ENCODE measurements at regions not wholly inside any gene's neighbourhood (a gene's known extent, or its start where the extent isn't known, plus 50 kb on each side); places are given as distances from the start of the nearest gene placed in this dataset.

DNA sequence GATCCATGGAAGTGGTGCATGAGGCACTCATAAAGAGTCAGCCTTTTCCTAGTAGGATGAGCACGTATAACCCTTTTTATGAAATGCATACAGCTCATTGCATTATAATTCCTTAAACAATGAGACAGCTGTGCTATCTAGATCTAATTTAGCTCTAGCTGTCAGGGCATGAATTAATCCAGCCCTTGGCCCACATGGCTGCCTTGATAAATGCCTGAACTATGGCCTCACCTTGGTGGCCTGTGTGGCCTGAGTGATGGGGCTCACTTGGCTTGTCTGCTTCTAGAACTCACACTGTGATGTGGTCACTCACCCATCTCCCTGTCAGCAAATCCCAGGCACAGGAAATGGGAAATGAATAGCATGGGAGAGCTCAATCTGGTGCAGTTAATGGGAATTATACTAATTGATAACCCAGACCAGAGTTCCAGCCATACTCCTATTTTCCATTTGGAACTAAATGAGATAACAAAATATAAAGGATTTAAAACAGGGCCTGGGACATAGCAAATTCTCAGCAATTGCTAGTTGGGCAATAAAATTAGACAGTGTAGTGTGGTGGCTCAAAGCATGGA, 153.6 kb downstream of the HS3ST2 start:
- no peaks in the 10 kb centered on the region for H3K36me3 ChIP-seq (ENCODE audit: insufficient read depth, low read length)
- no peaks in the 10 kb centered on the region for H3K9me3 ChIP-seq (ENCODE audit: control insufficient read depth in 1 of 2, low read length in 2 of 2)
- Mint-ChIP-seq H3K4me1 (no peaks in the 10 kb centered on the region), H3K27me3 (peaks cover 17 to 25% of the 10 kb centered on the region in 2 donors), H3K4me3 (no peak overlapping the region), H3K36me3 (no peaks in the 10 kb centered on the region), H3K9me3 (peaks cover 0 to 3% (median under 1%) of the 10 kb centered on the region in 8 donors), H3K27ac (no peak overlapping the region)
- no peak for DNase-seq
- no peak overlapping the region for H3K27ac ChIP-seq (ENCODE audit: low read depth, low read length)
- ChIA-PET CTCF (ENCODE audit: partially characterized antibody) (no interaction called here), POLR2A (ENCODE audit: partially characterized antibody) (no interaction called here)
- H3K27me3 ChIP-seq (ENCODE audit: insufficient read depth, low read length): no peaks in the 10 kb centered on the region
- no peak overlapping the region for H3K4me3 ChIP-seq (ENCODE audit: low read length in 2 of 2)
- H3K4me1 ChIP-seq (ENCODE audit: insufficient read depth, low read length): no peaks in the 10 kb centered on the region
- intact Hi-C loops (cut with micrococcal nuclease): no loop called here

Measured in CD4-positive, alpha-beta memory T cell (primary cell).